GM12873 (cell line): ENCODE measurements at regions not wholly inside any gene's neighbourhood (a gene's known extent, or its start where the extent isn't known, plus 50 kb on each side); places are given as distances from the start of the nearest gene placed in this dataset.

Source experiments
- CTCF ChIP-seq: IDR thresholded peaks from 2 replicates; pipeline ENCODE4 v1.5.1; 2012; ENCODE audit warnings: low read depth, mild to moderate bottlenecking, moderate library complexity, low read length, control low read depth; ENCODE audit not compliant: insufficient read depth; ENCODE audit errors: missing control alignments

- TF ChIP-seq CTCF: no peak
Observed at GRCh38 chr1:87644033-87644578, 315.4 kb downstream of the LMO4 start.

- TF ChIP-seq CTCF: no peak
Observed at GRCh38 chr1:87644579-87645190, 316.0 kb downstream of the LMO4 start.

GRCh38 chr1:87647430-87648177 lies 318.9 kb downstream of the LMO4 start:
- no peak for TF ChIP-seq CTCF

- TF ChIP-seq CTCF: no peak
Observed at GRCh38 chr1:87648323-87649119, 319.8 kb downstream of the LMO4 start.

- TF ChIP-seq CTCF: no peak
Observed at GRCh38 chr1:87650306-87650705, 321.6 kb downstream of the LMO4 start.

GRCh38 chr1:87652176-87652575 lies 323.5 kb downstream of the LMO4 start:
- no peak for TF ChIP-seq CTCF

- TF ChIP-seq CTCF: no peak
Observed at GRCh38 chr1:87665151-87665550, 336.5 kb downstream of the LMO4 start.
